Gastroesophageal sphincter (tissue), 3 donors: ENCODE measurements at regions not wholly inside any gene's neighbourhood (a gene's known extent, or its start where the extent isn't known, plus 50 kb on each side); places are given as distances from the start of the nearest gene placed in this dataset.

Source experiments
- POLR2A ChIP-seq, 2 donors: fragments of 450-650 bp; IDR thresholded peaks; one replicate each; pipeline ENCODE4 v1.6.1; 2017; ENCODE audit warnings: antibody characterized with exemption in 2 of 2, mild to moderate bottlenecking in 2 of 2, moderate library complexity in 1 of 2
- TF ChIP-seq, protein P1 (sequence below), 4 experiments: fragments of 200-600 bp in 2 of 4; fragments of 450-650 bp in 2 of 4; sonication (generic) in 1 of 4; IDR thresholded peaks; one replicate each; pipeline ENCODE4 v1.5.1; 2017 to 2019; ENCODE audit warnings: antibody characterized with exemption in 4 of 4, mild to moderate bottlenecking in 2 of 4, moderate library complexity in 2 of 4

DNA sequence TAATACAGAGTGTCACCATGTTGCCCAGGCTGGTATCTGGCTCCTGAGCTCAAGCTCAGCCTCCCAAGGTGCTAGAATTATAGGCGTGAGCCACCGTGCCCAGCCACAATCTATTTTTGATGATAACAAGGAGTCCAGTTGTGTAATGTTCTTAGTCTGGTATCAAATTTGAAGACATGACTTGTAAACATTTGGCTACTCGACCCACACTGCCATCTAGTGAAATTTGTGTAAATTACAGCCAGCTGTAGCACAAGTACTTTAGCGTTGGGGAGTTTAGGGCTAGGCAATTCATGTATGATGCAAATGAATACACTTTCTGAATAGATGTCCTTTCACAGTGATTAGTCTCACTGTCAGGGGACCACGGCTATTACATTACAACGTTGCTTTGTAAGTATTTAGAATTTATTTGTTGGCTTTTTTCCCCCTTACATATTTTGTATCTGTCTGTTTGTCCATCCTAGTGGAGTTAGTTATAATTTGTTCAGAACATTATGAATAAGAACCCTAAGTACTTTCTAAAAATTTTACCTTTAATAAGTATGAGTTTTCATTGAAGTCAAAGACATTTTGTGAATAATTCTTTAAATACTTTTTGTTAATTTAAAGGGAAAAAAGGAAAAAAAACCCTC, 139.7 kb downstream of the PRDM13 start:
- no peak for TF ChIP-seq POLR2A (IDR thresholded peaks at IDR 0.05)
- TF ChIP-seq, protein P1, sequence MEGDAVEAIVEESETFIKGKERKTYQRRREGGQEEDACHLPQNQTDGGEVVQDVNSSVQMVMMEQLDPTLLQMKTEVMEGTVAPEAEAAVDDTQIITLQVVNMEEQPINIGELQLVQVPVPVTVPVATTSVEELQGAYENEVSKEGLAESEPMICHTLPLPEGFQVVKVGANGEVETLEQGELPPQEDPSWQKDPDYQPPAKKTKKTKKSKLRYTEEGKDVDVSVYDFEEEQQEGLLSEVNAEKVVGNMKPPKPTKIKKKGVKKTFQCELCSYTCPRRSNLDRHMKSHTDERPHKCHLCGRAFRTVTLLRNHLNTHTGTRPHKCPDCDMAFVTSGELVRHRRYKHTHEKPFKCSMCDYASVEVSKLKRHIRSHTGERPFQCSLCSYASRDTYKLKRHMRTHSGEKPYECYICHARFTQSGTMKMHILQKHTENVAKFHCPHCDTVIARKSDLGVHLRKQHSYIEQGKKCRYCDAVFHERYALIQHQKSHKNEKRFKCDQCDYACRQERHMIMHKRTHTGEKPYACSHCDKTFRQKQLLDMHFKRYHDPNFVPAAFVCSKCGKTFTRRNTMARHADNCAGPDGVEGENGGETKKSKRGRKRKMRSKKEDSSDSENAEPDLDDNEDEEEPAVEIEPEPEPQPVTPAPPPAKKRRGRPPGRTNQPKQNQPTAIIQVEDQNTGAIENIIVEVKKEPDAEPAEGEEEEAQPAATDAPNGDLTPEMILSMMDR (IDR thresholded peaks at IDR 0.05), result peak; percentile 66 to 88 (median 77)
